ENCODE measurements at regions not wholly inside any gene's neighbourhood (a gene's known extent, or its start where the extent isn't known, plus 50 kb on each side); places are given as distances from the start of the nearest gene placed in this dataset.
"Not testable (repeated sequence)": the region's sequence is repeated elsewhere in the genome, so short reads cannot be mapped to it uniquely, and the experiment has no call there.

DNA sequence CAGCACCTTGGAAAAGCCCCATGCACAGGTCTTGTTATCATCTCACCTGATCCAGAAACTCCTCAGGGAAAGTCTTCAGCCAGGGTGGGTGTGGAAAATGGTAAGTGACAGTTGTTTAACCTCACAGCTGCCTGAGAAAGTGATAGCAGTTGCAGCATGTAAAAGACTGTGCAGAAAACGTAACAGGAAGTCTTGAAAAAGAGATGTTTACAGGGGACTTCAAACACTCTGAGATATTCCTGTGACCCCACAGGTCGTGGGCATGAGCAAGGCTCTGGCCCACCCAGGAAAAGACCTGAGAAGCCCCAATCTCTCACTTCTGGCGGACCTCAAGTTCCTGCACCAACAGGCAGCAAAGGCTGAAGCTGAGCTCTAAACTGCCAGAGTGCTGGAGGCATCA, 826.9 kb downstream of the UQCRFS1 start:
- DNase-seq (ENCODE audit: low read depth) = no peak

DNA sequence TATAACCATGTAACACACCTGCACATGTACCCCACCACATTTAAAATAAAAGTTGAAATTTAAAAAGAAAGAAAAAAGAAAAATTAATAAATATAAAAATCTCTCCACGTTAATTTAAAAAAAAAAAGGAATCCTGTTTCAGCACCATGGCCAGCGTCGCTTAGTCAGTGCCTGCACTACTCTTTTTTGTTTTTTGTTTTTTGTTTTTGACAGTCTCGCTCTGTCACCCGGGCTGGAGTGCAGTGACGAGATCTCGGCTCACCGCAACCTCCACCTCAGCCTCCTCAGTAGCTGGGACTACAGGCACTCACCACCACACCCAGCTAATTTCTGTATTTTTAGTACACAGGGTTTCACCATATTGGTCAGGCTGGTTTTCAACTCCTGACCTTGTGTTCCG, 835.9 kb downstream of the UQCRFS1 start:
- peak; percentile 19 for DNase-seq (ENCODE audit: low read depth)

DNA sequence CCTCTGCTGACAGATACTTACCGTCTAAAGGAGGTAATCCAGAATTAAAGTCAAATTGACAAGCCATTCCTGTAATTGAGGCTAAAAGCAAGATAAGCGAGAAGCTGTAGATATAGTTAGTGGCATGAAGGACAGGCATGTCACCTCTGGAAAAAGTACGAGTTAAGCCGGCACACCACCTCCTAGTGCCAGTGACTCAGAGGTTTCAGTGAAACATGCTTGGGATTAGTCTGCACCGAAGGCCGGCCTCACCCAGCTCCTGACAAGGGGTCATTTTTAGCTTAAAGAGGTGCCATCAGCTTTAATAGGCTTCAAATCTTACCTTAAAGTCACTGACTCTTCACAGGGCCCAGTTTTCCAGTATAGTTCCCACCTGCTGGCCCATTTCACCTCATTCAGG, 838.0 kb downstream of the UQCRFS1 start:
- no peak for DNase-seq (ENCODE audit: low read depth)

DNA sequence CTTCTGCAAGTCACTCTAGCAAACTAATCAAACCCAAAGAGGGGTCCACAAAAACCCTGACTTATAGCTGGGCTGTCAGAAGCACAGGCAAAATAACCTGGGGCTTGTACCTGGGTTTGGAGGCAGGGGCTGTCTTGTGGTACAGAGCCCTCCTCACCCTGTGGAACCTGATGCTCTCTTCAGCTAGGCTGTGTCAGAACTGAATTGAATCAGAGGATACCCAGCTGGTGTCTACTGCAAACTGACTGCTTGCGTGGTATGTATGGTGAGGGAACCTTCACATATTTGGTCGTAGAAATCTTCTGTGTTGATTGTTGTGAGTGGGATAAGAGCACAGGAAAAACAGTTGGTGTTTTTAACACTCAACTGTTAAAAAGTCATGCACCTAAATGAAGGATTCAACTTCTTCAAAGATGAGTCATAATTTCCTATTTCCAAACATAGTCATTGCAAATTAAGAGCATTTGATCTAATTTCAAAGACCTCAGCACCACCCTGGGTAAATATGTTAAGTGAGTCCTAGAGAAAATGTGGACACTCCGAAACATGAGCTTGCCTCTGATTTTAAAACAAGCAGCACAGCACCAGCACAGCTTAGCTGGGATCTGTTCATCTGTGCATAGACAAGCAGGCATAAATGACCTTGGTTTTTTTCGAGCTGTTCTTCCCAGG, 840.2 kb downstream of the UQCRFS1 start:
- DNase-seq (ENCODE audit: low read depth) = no peak

DNA sequence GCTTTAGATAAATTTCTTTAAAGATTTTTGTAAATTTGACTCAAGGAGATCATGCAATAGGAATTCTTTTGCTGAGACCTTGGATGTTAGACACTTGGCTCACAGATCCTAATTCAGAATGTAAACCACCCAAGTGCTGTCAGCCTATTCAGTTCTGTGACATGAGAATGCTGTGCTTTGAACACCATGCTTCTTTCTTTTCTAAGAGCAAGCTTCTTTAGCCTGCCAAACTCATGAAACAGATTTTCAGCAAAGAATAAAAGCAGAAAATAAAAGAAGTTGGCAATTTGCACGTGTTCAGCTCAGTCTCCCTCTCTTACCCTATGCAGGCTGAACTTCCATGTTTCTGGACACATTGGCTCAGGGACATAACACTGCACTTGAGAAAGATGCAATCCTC, 845.8 kb downstream of the UQCRFS1 start:
- DNase-seq (ENCODE audit: low read depth) = no peak

DNA sequence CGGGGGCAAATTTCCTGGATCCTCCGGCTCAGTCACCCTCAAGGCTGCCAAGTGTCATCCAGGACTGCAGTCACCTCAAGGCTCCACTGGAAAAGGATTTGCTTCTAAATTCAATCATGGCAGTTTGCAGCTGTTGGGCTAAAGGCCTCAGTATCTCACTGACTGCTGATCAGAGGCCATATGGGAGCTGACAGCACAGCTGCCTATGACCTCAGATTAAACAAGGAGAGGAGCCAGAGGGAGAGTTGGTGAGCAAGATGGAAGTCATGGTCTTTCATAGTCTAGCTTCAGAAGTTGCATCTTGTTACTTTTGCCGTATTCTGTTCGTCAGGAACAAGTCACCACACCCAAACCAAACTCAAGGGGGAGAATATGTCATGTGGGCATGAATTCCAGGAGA, 849.7 kb downstream of the UQCRFS1 start:
- DNase-seq (ENCODE audit: low read depth) = no peak

DNA sequence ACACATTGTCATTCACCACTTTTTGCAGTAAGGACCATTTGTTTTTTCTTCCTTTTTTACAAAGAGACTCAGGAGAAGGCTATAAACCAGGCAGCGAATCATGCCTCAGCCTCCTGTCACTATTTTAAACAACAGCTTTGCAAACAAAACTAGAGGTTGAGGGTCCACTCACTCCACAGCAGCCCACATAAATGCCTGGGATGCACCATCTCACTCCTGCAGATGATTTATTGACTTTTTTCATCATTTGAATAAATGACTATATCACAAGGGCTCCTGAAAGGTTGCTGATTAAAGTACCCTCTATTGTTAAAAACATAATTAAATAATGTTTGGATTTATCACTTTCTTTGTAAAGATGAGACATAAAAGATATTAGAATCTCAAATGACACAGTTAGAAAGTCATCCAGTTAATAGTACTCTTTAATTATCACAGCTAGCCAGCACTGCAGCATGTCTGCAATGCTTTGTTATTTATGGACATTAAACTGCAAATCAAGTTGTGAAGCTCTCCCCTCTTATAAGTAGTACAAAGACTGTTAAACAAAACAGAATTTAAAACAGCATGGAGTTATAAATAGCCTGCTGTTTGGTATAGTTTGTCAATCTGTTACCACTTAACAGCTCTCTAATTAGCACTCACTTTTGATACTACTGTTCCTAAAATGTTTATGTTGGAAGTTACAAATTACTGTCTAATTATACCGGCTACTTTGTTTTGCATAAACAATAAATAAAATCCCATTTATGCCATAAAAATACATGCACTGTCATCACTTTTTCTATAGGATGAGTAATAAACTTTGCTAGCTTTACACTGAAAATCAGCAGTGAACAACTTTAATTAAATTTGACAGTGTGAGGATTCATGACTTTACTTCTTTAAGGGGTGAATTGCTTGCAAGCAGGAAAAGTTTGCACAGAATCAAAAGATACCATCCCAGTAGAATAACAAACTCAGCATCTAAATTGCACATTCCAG, 853.2 kb downstream of the UQCRFS1 start:
- no peak for DNase-seq (ENCODE audit: low read depth)

DNA sequence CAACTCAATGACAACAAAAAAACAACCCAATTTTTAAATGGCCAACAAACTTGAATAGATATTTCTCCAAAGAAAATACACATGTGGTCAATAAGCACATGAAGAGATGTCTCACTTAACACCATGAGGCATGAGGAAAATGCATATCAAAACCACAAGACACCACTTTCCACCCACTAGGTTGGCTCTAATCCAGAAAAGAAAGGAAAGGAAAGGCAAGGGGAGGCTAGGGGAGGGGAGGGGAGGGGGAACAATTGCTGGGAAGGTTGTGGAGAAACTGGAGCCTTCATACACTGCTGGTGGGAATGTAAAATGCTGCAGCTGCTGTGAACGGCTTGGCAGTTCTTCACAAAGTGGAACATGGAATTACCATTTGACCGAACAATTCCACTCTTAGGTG, 854.3 kb downstream of the UQCRFS1 start:
- peak; percentile 42 for DNase-seq (ENCODE audit: low read depth)

DNA sequence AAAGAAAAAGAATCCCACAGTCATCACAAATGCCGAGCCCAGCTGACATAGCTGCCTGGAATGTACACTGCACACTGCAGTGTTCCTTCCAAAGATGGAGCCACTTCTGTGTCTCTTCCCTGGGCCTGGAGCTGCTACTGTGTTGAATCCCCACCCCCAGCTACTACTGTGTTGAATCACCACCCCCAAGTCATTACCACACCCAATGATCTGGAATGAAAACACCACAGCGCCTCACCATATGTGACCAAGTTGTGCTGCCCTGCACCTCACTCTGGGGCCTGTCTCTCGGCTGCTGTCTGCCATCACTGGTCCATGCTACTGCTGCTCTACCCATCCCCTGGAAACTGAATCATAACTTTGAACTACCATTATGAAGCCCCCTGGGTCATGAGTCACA, 861.2 kb downstream of the UQCRFS1 start:
- peak; percentile 77 for DNase-seq (ENCODE audit: low read depth)

DNA sequence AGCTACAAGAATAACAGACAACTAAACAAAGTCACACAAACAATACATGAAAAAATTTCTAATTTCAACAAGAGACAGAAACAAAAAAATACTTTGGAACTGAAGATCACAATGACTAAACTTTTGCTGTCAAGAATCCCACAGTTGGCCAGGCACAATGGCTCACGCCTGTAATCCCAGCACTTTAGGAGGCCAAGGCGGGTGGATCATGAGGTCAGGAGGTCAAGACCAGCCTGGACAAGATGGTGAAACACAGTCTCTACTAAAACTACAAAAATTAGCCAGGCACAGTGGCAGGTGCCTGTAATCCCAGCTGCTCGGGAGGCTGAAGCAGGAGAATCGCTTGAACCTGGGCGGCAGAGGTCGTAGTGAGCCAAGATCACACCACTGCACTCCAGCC, 861.6 kb downstream of the UQCRFS1 start:
- DNase-seq (ENCODE audit: low read depth) = not testable (repeated sequence)

DNA sequence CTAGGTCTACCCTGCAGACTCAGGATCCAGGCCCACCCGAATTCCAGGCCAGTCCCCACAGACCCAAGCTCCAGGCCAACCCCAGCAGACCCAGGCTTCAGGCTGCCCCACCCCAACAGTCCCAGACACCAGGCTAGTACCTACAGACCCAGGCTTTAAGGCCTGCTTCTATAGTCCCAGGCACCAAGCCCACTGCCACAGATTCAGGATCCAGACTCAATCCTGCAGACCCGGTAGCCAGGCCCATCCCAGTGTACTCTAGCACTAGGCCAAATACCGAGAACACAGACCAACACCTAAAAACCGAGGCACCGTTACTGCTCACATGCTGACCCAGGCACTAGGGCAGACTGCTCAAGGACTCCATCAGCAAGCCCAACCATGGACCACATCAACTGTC, 862.3 kb downstream of the UQCRFS1 start:
- no peak for DNase-seq (ENCODE audit: low read depth)

DNA sequence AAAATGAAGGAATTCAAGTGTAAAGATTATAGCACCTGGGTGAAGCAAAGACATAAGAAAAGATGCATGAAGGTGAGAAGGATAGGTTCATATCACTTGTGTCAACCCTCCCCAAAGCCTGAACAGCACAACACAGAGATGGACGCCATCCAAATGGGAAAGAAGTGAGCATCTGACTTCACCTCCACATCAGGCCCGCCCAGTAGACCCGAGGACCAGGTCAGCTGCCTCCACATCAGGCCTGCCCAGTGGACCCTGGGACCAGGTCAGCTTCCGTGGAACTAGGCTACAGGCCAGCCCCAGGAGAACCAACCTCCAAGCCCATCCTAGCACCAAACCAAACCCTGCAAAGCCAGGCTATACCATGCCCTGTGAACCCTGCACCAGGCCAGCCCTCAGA, 862.9 kb downstream of the UQCRFS1 start:
- no peak for DNase-seq (ENCODE audit: low read depth)

DNA sequence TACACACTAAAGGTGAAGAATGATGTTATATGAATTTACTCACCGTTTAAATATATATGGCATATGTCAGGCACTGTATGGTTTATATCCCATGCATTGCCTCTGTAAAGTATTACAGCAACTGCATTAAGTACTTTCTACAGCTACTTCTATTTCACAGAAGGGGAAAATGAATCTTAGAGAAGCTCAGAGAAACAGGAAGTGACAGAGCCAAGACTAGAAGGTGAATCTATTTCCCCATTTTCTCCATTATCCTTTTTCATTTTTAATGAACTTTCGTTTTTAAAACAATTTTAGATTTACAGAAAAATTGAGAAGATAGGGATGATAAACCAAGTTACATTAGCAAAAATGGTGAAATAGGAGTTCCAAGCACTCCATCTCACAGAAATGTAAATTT, 863.3 kb downstream of the UQCRFS1 start:
- no peak for DNase-seq (ENCODE audit: low read depth)

DNA sequence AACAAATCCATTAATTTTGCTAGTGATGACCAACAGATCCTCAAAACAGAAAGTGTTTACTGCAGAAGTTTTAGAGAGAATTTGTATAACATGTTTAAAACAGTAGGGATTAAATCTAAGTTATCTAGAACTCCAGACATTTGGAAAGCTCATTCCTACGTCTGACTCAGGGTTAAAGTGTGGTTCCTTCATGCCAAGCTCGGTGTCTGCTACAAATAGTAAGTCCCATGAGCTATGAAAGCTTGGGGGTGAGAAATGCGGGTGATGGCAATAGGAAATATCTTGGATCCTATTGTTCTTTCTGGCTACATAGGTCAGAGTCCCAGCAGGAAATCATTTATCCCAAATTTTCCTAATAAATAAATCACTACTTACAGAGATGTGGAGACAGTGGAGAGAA, 867.1 kb downstream of the UQCRFS1 start:
- DNase-seq (ENCODE audit: low read depth) = no peak

DNA sequence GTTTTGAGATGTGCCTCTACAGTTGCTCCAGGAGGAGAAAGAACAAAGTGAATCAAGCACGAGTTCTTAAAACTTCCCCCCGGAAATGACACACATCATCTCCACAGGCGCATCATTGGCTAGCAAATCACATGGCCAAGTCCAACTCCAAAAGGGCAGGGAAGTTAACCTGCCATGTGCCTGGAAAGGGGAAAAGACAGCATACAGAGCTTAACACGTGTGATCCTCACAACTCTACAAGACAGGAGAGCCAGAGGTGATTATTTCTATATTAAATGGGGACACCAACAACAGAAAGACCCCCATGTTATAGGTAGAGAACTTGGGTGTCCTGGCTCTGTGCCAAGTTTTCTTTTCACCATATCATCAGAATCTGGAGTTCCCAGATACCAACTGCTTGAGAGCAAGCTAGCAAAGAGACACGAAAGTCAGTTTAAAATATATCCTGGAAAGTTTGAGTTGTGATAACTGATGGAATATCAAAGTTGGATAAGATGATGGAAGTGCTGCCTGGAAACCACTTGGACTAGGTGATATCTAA, 871.1 kb downstream of the UQCRFS1 start:
- DNase-seq (ENCODE audit: low read depth) = no peak

DNA sequence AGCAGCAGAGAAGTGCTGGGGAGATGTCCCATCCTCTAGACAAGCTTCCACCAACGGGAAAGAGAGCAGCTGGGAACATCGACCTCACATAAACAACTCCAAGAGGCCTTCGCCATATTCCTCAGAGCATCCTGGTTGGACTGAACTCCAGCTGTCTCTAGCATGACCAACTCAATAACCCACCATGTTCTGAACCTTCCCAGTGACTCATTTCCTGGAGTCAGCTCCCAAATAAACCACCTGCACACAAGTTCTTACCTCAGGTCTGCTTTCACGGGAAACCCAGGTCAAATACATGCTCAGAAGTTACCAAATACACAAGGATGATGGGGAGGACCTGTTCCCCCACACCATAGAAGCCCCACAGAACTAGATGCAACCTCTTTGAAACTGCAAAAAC, 878.5 kb downstream of the UQCRFS1 start:
- DNase-seq (ENCODE audit: low read depth) = peak; percentile 29

DNA sequence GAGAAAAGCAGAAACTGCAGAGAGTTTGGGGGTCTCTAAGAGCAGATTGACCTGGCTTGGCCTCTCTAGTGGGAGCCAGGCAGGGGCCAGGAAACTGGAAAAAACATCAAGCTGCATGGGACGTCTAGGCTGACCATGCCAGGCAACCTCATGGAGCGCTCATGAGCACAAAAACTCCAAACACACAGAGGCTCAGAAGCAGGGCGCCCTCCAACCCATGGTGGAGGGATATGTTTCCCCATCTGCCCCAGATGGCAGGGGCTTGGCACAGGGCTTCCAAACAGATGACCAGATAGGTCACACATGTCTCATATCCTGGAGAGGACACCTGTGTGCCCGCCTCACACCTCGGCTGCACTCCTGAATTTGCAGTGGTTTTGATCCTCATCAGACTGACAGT, 879.0 kb downstream of the UQCRFS1 start:
- no peak for DNase-seq (ENCODE audit: low read depth)

DNA sequence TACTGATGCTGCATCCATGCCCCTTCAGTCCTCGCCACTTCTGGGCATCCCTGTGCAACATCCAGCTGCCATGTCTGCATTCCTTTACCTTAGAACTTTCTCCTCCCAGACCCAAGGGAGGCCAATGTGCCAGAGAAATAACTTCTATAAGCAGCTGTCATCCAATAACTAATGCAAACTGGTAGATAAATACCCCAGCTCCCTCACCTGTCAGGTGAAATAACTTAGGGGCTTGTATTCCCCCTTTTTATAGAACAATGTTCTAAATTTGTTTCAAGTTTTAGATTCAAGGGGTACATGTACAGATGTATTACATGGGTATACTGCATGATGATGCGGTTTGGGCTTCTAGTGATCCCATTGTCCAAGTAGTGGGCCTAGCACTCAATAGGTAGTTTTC, 880.1 kb downstream of the UQCRFS1 start:
- no peak for DNase-seq (ENCODE audit: low read depth)

DNA sequence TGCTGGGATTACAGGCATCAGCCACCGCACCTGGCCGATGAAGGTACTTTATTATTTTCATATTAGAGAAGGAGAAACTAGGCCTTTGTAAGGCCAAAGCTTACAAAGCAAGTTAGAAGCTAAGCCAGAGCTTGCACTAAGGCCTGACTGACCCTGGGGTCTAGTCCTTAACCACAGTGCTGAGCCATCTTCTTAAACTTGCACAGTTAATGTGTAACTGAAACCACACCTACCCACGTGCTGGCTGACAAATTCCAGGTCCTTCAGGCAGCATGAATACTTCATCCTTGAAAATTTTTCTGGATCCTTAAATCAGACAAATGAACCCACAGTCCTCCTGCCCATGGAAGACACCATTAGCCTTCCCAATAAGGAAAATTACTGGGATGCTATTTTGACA, 880.6 kb downstream of the UQCRFS1 start:
- DNase-seq (ENCODE audit: low read depth) = no peak

DNA sequence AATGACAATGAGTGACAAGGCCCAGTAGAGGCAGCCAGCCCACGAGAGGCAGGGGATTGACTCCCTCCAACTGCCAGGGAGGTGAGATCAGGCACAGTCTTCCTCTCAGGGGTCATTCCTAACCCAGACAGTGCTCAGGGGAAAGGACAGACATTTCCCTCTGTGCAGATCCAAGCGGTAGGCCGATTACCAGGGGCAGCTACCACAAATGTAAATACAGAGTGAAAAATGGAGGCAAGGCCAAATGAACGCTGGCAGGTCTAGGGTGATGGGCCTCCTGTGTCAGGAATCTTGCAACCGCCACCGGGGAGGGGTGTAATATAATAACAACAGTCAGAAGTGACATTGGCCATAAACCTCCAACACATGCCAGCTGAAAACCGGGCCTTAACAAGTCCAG, 881.4 kb downstream of the UQCRFS1 start:
- no peak for DNase-seq (ENCODE audit: low read depth)

DNA sequence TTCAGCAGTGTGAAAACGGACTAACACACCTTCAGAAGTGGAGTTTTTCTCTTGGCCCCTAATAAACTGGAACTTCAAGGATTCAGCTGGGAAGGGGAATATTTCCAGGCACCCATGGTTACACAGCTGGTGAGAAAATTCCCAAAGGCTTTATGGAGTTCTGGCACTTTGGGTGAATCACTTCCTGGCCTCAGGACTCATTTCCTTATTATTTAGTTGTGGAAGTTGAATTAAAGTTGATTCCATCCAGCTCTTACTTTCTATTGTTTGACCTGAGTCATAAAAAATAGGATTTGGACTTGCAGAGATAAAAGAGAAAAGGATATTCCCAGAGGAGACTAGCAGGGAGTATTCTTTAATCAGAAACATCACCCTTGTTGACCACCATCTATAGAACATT, 882.1 kb downstream of the UQCRFS1 start:
- DNase-seq (ENCODE audit: low read depth) = peak; percentile 64

DNA sequence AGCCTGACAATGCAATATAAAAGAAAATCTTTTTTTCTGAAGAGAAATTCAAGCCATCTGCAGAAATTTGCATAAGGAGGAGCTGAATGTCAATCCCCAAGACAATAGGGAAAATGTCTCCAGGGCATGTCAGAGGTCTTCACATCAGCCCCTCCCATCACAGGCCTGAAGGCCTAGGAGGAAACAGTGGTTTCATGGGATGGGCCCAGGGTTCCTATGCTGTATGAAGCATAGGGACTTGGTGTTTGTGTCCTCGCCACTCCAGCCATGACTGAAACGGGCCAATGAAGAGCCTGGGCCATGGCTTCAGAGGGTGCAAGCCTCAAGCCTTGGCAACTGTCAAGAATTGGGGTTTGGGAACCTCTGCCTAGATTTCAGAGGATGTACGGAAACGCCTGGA, 883.5 kb downstream of the UQCRFS1 start:
- no peak for DNase-seq (ENCODE audit: low read depth)

DNA sequence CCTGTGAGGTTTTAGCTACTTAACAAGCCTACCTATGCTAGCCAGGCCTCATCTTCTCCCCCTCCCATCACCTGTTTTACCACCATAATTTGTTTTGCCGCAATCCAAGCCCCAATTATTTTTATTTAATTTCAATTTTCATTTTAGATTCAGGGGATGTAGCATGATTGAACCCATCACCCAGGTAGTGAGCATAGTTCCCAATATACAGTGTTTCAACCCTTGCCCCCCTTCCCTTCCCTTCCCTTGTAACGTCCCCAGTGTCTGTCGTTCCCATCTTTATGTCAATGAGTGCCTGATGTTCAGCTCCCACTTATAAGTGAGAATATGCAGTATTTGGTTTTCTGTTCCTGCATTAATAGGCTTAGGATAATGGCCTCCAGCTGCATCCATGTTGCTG, 885.0 kb downstream of the UQCRFS1 start:
- DNase-seq (ENCODE audit: low read depth) = no peak
